Stimulated activated CD4-positive, alpha-beta T cell treated with anti-CD3 and anti-CD28 coated beads, Interleukin-15, amount 100 ng/mL, for 24 hours (primary cell): ENCODE measurements at regions not wholly inside any gene's neighbourhood (a gene's known extent, or its start where the extent isn't known, plus 50 kb on each side); places are given as distances from the start of the nearest gene placed in this dataset.
"Not testable (repeated sequence)": the region's sequence is repeated elsewhere in the genome, so short reads cannot be mapped to it uniquely, and the experiment has no call there.

Experiments
- DNase-seq: peaks from one replicate; pipeline ENCODE4 v3.0.0-alpha.2; 2020

GRCh38 chr10:23779301-23779700 is 340.4 kb downstream of the OTUD1 start:
- DNase-seq: no peak

- no peak for DNase-seq
Observed at GRCh38 chr10:23780331-23780730, 341.5 kb downstream of the OTUD1 start.

GRCh38 chr10:23786594-23786993 is 347.7 kb downstream of the OTUD1 start:
- no peak for DNase-seq

GRCh38 chr10:23793577-23793976 is 354.7 kb downstream of the OTUD1 start:
- no peak for DNase-seq

GRCh38 chr10:23797452-23797851 is 358.6 kb downstream of the OTUD1 start:
- not testable (repeated sequence) for DNase-seq

GRCh38 chr10:23804125-23804524 is 365.2 kb downstream of the OTUD1 start:
- no peak for DNase-seq

GRCh38 chr10:23813687-23814086 is 374.8 kb downstream of the OTUD1 start:
- no peak for DNase-seq

- no peak for DNase-seq
Observed at GRCh38 chr10:23818484-23818883, 379.6 kb downstream of the OTUD1 start.

- no peak for DNase-seq
Observed at GRCh38 chr10:23820792-23821191, 381.9 kb downstream of the OTUD1 start.

GRCh38 chr10:23824822-23825221 is 384.1 kb upstream of the KIAA1217 start:
- DNase-seq: no peak

- DNase-seq: peak; percentile 1
Observed at GRCh38 chr10:23826421-23826820, 382.5 kb upstream of the KIAA1217 start.

GRCh38 chr10:23829556-23829955 is 379.4 kb upstream of the KIAA1217 start:
- no peak for DNase-seq

- DNase-seq: no peak
Observed at GRCh38 chr10:23834091-23834490, 374.8 kb upstream of the KIAA1217 start.

- no peak for DNase-seq
Observed at GRCh38 chr10:23850631-23851030, 358.3 kb upstream of the KIAA1217 start.

GRCh38 chr10:23859598-23859997 is 349.3 kb upstream of the KIAA1217 start:
- no peak for DNase-seq

GRCh38 chr10:23864631-23865147 is 344.2 kb upstream of the KIAA1217 start:
- no peak for DNase-seq

- not testable (repeated sequence) for DNase-seq
Observed at GRCh38 chr10:23866985-23867384, 342.0 kb upstream of the KIAA1217 start.

- DNase-seq: no peak
Observed at GRCh38 chr10:23868121-23868520, 340.8 kb upstream of the KIAA1217 start.

GRCh38 chr10:23869548-23869947 is 339.4 kb upstream of the KIAA1217 start:
- no peak for DNase-seq

GRCh38 chr10:23869996-23870395 is 338.9 kb upstream of the KIAA1217 start:
- no peak for DNase-seq

- DNase-seq: no peak
Observed at GRCh38 chr10:23870651-23871610, 338.0 kb upstream of the KIAA1217 start.

GRCh38 chr10:23872290-23872689 is 336.6 kb upstream of the KIAA1217 start:
- DNase-seq: no peak

GRCh38 chr10:23877791-23878320 is 331.1 kb upstream of the KIAA1217 start:
- DNase-seq: no peak

- no peak for DNase-seq
Observed at GRCh38 chr10:23884670-23885069, 324.3 kb upstream of the KIAA1217 start.
